ENCODE measurements at regions not wholly inside any gene's neighbourhood (a gene's known extent, or its start where the extent isn't known, plus 50 kb on each side); places are given as distances from the start of the nearest gene placed in this dataset.
"Not testable (repeated sequence)": the region's sequence is repeated elsewhere in the genome, so short reads cannot be mapped to it uniquely, and the experiment has no call there.

DNA sequence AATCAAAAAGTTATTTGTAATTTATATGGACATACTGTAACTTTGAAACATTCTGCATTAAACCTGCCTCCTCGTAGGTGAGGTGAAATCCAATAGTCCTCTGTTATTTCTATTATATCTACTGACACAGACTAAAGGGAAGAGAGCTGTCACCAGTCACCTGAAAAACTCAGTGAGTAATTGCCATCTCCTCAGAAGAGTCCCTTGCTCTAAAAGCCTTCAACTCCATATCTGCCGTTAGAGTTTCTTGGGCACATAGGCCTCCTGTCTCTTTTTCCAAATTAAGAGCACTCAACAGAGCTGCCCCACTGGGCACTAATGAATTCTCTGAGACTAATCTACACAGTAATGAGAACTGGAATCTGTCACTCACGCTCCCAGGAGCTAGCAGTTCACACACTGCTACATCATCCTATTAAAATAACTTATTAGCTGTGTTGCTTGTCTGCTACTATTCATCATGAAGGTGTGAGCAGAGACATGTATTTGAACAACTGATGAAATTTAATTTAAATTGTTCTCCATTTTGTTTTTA lies 67.3 kb upstream of the VCAN start:
- H3K27me3 ChIP-seq (replicated peaks; ENCODE audit: control insufficient read depth, insufficient read depth, low read length) = no peaks in the 10 kb centered on the region
- no peak overlapping the region for H3K9ac ChIP-seq (ENCODE audit: low read length)
- no peaks in the 10 kb centered on the region for H3K36me3 ChIP-seq (ENCODE audit: control insufficient read depth, insufficient read depth, low read length, severe bottlenecking)
- no peak for DNase-seq (ENCODE audit: low read depth)
- no peaks in the 10 kb centered on the region for H3K9me3 ChIP-seq (ENCODE audit: control insufficient read depth, low read length)
- H3K4me1 ChIP-seq (ENCODE audit: control insufficient read depth, insufficient read depth, low read length) = peaks cover 8% of the 10 kb centered on the region
- no peak overlapping the region for H3K4me3 ChIP-seq (ENCODE audit: low read length)

DNA sequence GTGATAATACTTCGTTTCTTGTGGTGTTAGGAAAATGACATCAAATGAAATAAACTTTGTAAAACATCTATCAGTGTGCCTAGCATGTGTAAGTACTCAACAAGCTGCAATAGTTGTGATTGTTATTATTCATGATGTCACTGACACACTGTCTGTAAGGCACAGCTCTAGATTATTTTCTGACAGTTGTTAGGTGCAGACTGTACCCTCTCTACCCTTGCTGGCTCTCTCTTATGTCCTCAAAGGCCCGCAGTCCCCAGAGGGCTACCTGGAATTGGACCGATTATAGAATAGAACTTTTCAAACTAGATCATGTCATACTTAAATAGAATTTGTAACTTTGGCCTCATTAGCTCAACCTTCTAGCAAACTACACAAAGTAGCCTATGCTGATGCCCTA lies 65.9 kb upstream of the VCAN start:
- H3K4me1 ChIP-seq (ENCODE audit: control insufficient read depth, insufficient read depth, low read length) = peaks cover 8% of the 10 kb centered on the region
- H3K36me3 ChIP-seq (ENCODE audit: control insufficient read depth, insufficient read depth, low read length, severe bottlenecking) = no peaks in the 10 kb centered on the region
- no peak overlapping the region for H3K9ac ChIP-seq (ENCODE audit: low read length)
- peaks cover 4% of the 10 kb centered on the region for H3K9me3 ChIP-seq (ENCODE audit: control insufficient read depth, low read length)
- DNase-seq (ENCODE audit: low read depth) = no peak
- H3K27me3 ChIP-seq (replicated peaks; ENCODE audit: control insufficient read depth, insufficient read depth, low read length) = no peaks in the 10 kb centered on the region
- H3K4me3 ChIP-seq (ENCODE audit: low read length) = no peak overlapping the region

DNA sequence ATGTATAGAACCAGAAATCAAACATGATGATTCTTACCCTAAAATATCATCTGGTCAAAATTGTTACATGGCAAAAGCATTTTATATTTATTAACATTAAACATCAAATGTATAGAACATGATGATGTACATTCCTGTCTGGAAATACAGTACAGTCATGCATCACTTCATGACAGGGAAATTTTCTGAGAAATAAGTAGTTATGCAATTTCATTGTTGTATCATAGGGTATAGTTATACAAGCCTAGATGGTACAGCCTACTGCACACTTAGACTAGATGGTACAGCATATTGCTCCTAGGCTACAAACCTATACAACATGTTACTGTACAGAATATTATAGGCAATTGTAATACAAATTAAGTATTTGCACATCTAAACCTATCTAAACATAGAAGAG lies 64.6 kb upstream of the VCAN start:
- Histone ChIP-seq H3K36me3 (ENCODE audit: control insufficient read depth, insufficient read depth, low read length, severe bottlenecking) (no peaks in the 10 kb centered on the region), H3K9ac (ENCODE audit: low read length) (no peak overlapping the region), H3K4me1 (ENCODE audit: control insufficient read depth, insufficient read depth, low read length) (peaks cover under 1% of the 10 kb centered on the region), H3K9me3 (ENCODE audit: control insufficient read depth, low read length) (peaks cover 4% of the 10 kb centered on the region), H3K4me3 (ENCODE audit: low read length) (no peak overlapping the region), H3K27me3 (replicated peaks; ENCODE audit: control insufficient read depth, insufficient read depth, low read length) (no peaks in the 10 kb centered on the region)
- no peak for DNase-seq (ENCODE audit: low read depth)

DNA sequence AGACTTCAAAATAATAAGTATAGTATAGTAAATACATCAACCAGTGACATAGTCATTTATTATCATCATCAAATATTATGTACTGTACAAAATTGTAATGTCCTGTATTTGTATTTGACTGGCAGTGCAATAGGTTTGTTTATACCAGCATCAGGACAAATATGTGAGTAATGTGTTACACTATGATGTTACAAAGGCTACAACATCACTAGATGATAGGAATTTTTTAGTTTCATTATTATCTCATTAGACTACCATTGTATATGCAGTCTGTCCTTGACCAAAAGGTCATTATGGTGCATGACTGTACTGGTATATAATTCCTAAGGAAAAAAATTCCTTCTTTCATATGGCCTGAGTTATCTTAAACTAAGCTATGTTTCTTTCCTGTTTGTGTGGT lies 63.6 kb upstream of the VCAN start:
- Histone ChIP-seq H3K4me1 (ENCODE audit: control insufficient read depth, insufficient read depth, low read length) (no peaks in the 10 kb centered on the region), H3K9ac (ENCODE audit: low read length) (no peak overlapping the region), H3K27me3 (replicated peaks; ENCODE audit: control insufficient read depth, insufficient read depth, low read length) (no peaks in the 10 kb centered on the region), H3K9me3 (ENCODE audit: control insufficient read depth, low read length) (peaks cover 4% of the 10 kb centered on the region), H3K36me3 (ENCODE audit: control insufficient read depth, insufficient read depth, low read length, severe bottlenecking) (no peaks in the 10 kb centered on the region), H3K4me3 (ENCODE audit: low read length) (no peak overlapping the region)
- no peak for DNase-seq (ENCODE audit: low read depth)

DNA sequence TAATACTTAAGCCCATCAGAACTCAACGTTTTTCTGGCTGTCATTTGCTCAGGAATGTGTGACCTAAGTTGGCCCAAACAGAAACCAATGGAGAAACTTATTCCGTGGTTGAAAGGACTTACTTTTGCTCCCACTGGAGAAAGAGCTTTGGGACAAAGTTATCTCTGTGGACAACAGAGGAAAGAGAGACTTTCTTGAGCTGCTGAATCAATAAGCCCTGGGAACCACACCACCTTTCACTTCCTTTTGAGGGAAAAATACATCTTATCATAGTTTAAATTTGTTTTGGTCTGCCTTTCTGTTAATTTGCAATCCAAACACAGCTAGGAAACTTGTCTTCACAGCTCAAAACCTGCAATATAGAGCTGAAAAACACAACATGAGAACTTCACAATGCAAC lies 62.8 kb upstream of the VCAN start:
- Histone ChIP-seq H3K9me3 (ENCODE audit: control insufficient read depth, low read length) (peaks cover 4% of the 10 kb centered on the region), H3K4me1 (ENCODE audit: control insufficient read depth, insufficient read depth, low read length) (no peaks in the 10 kb centered on the region), H3K9ac (ENCODE audit: low read length) (no peak overlapping the region), H3K4me3 (ENCODE audit: low read length) (no peak overlapping the region), H3K27me3 (replicated peaks; ENCODE audit: control insufficient read depth, insufficient read depth, low read length) (no peaks in the 10 kb centered on the region), H3K36me3 (ENCODE audit: control insufficient read depth, insufficient read depth, low read length, severe bottlenecking) (no peaks in the 10 kb centered on the region)
- DNase-seq (ENCODE audit: low read depth) = no peak

DNA sequence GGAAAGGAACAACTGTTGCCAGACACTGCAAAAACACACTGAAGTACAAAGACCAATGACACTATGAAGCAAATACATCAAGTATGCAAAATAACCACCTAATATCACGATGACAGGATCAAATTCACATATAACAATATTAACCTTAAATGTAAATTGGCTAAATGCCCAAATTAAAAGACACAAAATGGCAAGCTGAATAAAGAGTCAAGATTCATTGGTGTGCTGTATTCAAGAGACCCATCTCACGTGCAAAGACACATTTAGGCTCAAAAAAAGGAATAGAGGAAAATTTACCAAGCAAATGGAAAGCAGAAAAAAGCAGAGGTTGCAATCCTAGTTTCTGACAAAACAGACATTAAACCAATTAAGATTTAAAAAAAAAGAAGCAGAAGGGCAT lies 61.8 kb upstream of the VCAN start:
- not testable (repeated sequence) for DNase-seq (ENCODE audit: low read depth); H3K9me3 ChIP-seq (ENCODE audit: control insufficient read depth, low read length); H3K36me3 ChIP-seq (ENCODE audit: control insufficient read depth, insufficient read depth, low read length, severe bottlenecking); H3K27me3 ChIP-seq (replicated peaks; ENCODE audit: control insufficient read depth, insufficient read depth, low read length); H3K9ac ChIP-seq (ENCODE audit: low read length); H3K4me3 ChIP-seq (ENCODE audit: low read length); H3K4me1 ChIP-seq (ENCODE audit: control insufficient read depth, insufficient read depth, low read length)

DNA sequence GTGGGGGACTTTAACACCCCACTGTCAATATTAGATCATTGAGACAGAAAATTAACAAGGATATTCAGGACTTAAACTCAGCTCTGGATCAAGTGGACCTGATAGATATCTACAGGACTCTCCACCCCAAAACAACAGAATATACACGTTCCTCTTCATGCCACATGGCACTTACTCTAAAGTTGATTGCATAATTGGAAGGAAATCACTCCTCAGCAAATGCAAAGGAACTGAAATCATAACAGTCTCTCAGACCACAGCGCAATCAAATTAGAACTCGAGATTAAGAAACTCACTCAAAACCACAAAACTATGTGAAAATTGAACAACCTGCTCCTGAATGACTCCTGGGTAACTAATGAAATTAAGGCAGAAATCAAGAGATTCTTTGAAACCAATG lies 61.2 kb upstream of the VCAN start:
- H3K4me3 ChIP-seq (ENCODE audit: low read length); H3K36me3 ChIP-seq (ENCODE audit: control insufficient read depth, insufficient read depth, low read length, severe bottlenecking); H3K27me3 ChIP-seq (replicated peaks; ENCODE audit: control insufficient read depth, insufficient read depth, low read length); H3K9me3 ChIP-seq (ENCODE audit: control insufficient read depth, low read length); DNase-seq (ENCODE audit: low read depth); H3K9ac ChIP-seq (ENCODE audit: low read length): not testable (repeated sequence)
- H3K4me1 ChIP-seq (ENCODE audit: control insufficient read depth, insufficient read depth, low read length) = peaks cover 11% of the 10 kb centered on the region

DNA sequence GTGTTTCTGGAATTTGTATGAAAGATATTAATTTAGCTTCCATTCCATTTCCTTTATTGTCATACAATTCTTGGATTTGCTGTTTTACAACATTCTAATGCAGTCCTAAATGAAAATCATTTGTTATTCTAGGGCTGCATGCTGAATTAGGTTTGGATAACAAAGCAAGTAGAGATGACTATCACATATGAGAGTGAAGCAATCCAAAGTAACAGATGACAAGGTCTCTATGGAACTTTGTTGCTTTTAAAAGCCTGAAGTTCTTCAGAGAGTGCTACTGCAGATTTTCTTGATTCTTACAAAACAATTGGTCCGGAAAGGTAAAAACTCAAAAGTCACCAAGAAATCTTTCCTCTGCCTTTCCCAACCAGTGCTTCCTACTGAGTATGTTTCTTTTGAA lies 56.9 kb upstream of the VCAN start:
- peak; percentile 82 for DNase-seq (ENCODE audit: low read depth)
- H3K36me3 ChIP-seq (ENCODE audit: control insufficient read depth, insufficient read depth, low read length, severe bottlenecking) = no peaks in the 10 kb centered on the region
- no peak overlapping the region for H3K4me3 ChIP-seq (ENCODE audit: low read length)
- peaks cover 12% of the 10 kb centered on the region for H3K4me1 ChIP-seq (ENCODE audit: control insufficient read depth, insufficient read depth, low read length)
- H3K9me3 ChIP-seq (ENCODE audit: control insufficient read depth, low read length) = peaks cover 4% of the 10 kb centered on the region
- H3K9ac ChIP-seq (ENCODE audit: low read length) = no peak overlapping the region
- H3K27me3 ChIP-seq (replicated peaks; ENCODE audit: control insufficient read depth, insufficient read depth, low read length) = no peaks in the 10 kb centered on the region

DNA sequence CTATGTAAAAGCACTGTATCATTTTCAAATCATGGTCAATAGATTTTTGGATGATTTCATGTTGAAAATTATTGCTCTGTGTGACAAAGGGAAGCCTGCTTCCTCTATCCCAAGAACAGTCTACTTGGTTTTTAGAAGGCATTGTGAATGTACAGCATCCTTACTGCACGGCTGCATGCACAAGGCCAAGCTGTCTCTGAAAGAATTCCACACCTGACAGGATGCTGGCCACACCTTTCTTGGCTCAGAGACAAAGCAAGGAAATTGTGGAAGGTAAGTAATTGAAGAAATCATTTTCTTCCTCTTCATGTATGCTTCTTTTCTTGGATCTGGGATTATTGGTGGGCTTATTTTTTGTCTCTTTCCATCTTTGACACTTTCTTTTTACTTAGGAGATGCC lies 53.7 kb upstream of the VCAN start:
- no peak for DNase-seq (ENCODE audit: low read depth)
- Histone ChIP-seq H3K4me3 (ENCODE audit: low read length) (no peak overlapping the region), H3K9me3 (ENCODE audit: control insufficient read depth, low read length) (no peaks in the 10 kb centered on the region)

DNA sequence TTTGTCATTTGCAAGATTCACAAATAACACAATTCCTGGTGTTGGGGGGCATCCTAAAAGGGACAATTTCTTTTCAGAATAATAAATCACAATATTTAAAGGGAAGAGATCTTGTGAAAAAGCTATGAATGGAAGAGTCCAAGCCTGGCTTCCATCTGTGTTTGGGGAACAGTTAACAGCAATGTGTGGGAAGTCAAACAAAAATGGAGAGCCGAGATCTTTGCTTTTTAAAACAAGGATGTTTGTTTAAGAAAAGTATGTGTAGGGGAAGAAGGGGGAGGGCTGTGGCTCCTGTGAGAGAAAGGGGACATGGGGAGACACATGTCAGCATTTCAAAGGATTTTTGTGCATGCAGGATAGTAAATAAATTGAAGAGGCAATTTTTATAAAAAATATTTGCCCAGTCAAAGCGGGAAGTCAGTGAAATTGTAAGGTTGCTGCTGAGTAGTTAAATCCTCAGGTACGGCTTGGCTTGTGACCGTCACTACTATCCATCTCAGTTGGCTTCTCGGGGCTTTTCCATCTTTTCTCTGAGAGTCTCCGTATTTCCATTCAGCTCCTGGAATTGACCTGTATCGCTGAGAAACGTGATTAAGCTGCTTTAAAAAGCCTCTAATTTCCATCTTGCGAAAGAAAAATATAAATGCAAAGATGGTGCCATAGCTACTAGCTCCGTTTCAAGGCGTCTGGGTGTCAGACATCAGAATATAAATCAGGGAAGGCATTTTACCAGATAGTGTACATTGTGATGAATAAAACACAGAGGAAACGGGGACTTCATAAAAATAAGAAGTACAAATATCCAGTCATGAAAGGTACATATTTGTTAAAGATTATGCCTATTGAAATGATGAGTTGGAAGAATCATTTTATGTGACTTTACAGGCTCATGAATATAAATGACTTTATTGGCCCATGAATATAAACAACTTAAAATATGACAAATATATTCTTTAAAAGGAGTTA lies 52.9 kb upstream of the VCAN start:
- H3K4me3 ChIP-seq (ENCODE audit: low read length) = no peak overlapping the region

More for the DNA sequence above, 53.7 kb upstream of the VCAN start:
- no peaks in the 10 kb centered on the region for H3K36me3 ChIP-seq (ENCODE audit: control insufficient read depth, insufficient read depth, low read length, severe bottlenecking)
- H3K27me3 ChIP-seq (replicated peaks; ENCODE audit: control insufficient read depth, insufficient read depth, low read length) = no peaks in the 10 kb centered on the region
- no peak overlapping the region for H3K9ac ChIP-seq (ENCODE audit: low read length)
- H3K4me1 ChIP-seq (ENCODE audit: control insufficient read depth, insufficient read depth, low read length) = peaks cover 12% of the 10 kb centered on the region

More for the DNA sequence above, 52.9 kb upstream of the VCAN start:
- Histone ChIP-seq H3K4me1 (ENCODE audit: control insufficient read depth, insufficient read depth, low read length) (peaks cover 12% of the 10 kb centered on the region), H3K36me3 (ENCODE audit: control insufficient read depth, insufficient read depth, low read length, severe bottlenecking) (no peaks in the 10 kb centered on the region), H3K9me3 (ENCODE audit: control insufficient read depth, low read length) (no peaks in the 10 kb centered on the region), H3K27me3 (replicated peaks; ENCODE audit: control insufficient read depth, insufficient read depth, low read length) (no peaks in the 10 kb centered on the region), H3K9ac (ENCODE audit: low read length) (no peak overlapping the region)
- no peak for DNase-seq (ENCODE audit: low read depth)
